H9 (cell line): ENCODE measurements at regions not wholly inside any gene's neighbourhood (a gene's known extent, or its start where the extent isn't known, plus 50 kb on each side); places are given as distances from the start of the nearest gene placed in this dataset.

ENCODE experiments used
- DNase-seq: peaks from one replicate; pipeline ENCODE4 v3.0.0-alpha.2; 2017
- H2AFZ ChIP-seq: one replicate; pipeline ENCODE4 v1.6.1; 2013; ENCODE audit warnings: mild to moderate bottlenecking, low read length, control low read depth, moderate library complexity
- H2AK5ac ChIP-seq: 2 replicates; pipeline ENCODE4 v1.6.1; 2013; ENCODE audit warnings: low read length, control low read depth, mixed read lengths; ENCODE audit not compliant: insufficient read length
- H2BK120ac ChIP-seq: one replicate; pipeline ENCODE4 v1.6.1; 2013; ENCODE audit warnings: low read depth, mild to moderate bottlenecking, low read length, control low read depth, inconsistent platforms; ENCODE audit not compliant: poor library complexity, severe bottlenecking
- H2BK12ac ChIP-seq: 2 replicates; pipeline ENCODE4 v1.6.1; 2013; ENCODE audit warnings: low read length, control low read depth, mixed read lengths, low read depth; ENCODE audit not compliant: insufficient read length
- H2BK15ac ChIP-seq: 2 replicates; pipeline ENCODE4 v1.6.1; 2013; ENCODE audit warnings: low read depth, low read length, control low read depth
- H2BK20ac ChIP-seq: one replicate; pipeline ENCODE4 v1.6.1; 2013; ENCODE audit warnings: low read depth, mild to moderate bottlenecking, low read length, control low read depth, inconsistent platforms; ENCODE audit not compliant: poor library complexity, severe bottlenecking
- H2BK5ac ChIP-seq: 2 replicates; pipeline ENCODE4 v1.6.1; 2013; ENCODE audit warnings: low read length, control low read depth, mixed read lengths; ENCODE audit not compliant: insufficient read length
- H3K14ac ChIP-seq: 2 replicates; pipeline ENCODE4 v1.6.1; 2013; ENCODE audit warnings: low read length, control low read depth; ENCODE audit not compliant: insufficient read depth
- H3K18ac ChIP-seq: 2 replicates; pipeline ENCODE4 v1.6.1; 2013; ENCODE audit warnings: low read depth, mild to moderate bottlenecking, mixed read lengths, low read length, control low read depth; ENCODE audit not compliant: insufficient read length
- H3K23ac ChIP-seq: 2 replicates; pipeline ENCODE4 v1.6.1; 2013; ENCODE audit warnings: low read length, control low read depth, mixed read lengths, low read depth; ENCODE audit not compliant: insufficient read length
- H3K23me2 ChIP-seq: 2 replicates; pipeline ENCODE4 v1.6.1; 2013; ENCODE audit warnings: low read depth, mild to moderate bottlenecking, mixed read lengths, low read length, control low read depth; ENCODE audit not compliant: insufficient read length, poor library complexity, severe bottlenecking
- H3K27ac ChIP-seq: 2 replicates; pipeline ENCODE4 v1.5.1; 2013; ENCODE audit warnings: low read length, control low read depth, mixed read lengths, low read depth; ENCODE audit not compliant: insufficient read length
- H3K27me3 ChIP-seq: 2 replicates; pipeline ENCODE4 v1.6.1; 2013; ENCODE audit warnings: low read length, control low read depth, inconsistent platforms; ENCODE audit not compliant: insufficient read depth
- H3K4ac ChIP-seq: 2 replicates; pipeline ENCODE4 v1.6.1; 2013; ENCODE audit warnings: low read depth, mild to moderate bottlenecking, control low read depth, inconsistent platforms, low read length, moderate library complexity
- H3K4me1 ChIP-seq: 2 replicates; pipeline ENCODE4 v1.6.1; 2013; ENCODE audit warnings: low read length, control low read depth, inconsistent platforms; ENCODE audit not compliant: insufficient read depth
- H3K4me2 ChIP-seq: 2 replicates; pipeline ENCODE4 v1.6.1; 2013; ENCODE audit warnings: low read length, control low read depth, mixed read lengths; ENCODE audit not compliant: insufficient read length, insufficient read depth
- H3K56ac ChIP-seq: 2 replicates; pipeline ENCODE4 v1.6.1; 2013; ENCODE audit warnings: low read depth, mild to moderate bottlenecking, mixed read lengths, low read length, control low read depth; ENCODE audit not compliant: insufficient read length
- H3K79me1 ChIP-seq: 2 replicates; pipeline ENCODE4 v1.6.1; 2013; ENCODE audit warnings: low read depth, mild to moderate bottlenecking, moderate library complexity, low read length, control low read depth, inconsistent platforms; ENCODE audit not compliant: insufficient read depth, poor library complexity, severe bottlenecking
- H3K79me2 ChIP-seq: 2 replicates; pipeline ENCODE4 v1.6.1; 2013; ENCODE audit warnings: low read length, control low read depth, inconsistent platforms; ENCODE audit not compliant: insufficient read depth
- H3K9ac ChIP-seq: 2 replicates; pipeline ENCODE4 v1.6.1; 2013; ENCODE audit warnings: low read length, control low read depth, mixed read lengths; ENCODE audit not compliant: insufficient read length; ENCODE audit errors: extremely low read depth
- H3K9me3 ChIP-seq: one replicate; pipeline ENCODE4 v1.6.1; 2013; ENCODE audit warnings: low read depth, low read length, inconsistent platforms; ENCODE audit not compliant: control insufficient read depth
- H3T11ph ChIP-seq: one replicate; pipeline ENCODE4 v1.6.1; 2013; ENCODE audit warnings: mild to moderate bottlenecking, low read length, control low read depth, inconsistent platforms
- H4K20me1 ChIP-seq: one replicate; pipeline ENCODE4 v1.6.1; 2013; ENCODE audit not compliant: control insufficient read depth, insufficient read length, insufficient read depth
- H4K5ac ChIP-seq: 2 replicates; pipeline ENCODE4 v1.6.1; 2013; ENCODE audit warnings: low read depth, mild to moderate bottlenecking, mixed read lengths, low read length, control low read depth; ENCODE audit not compliant: insufficient read length
- H4K8ac ChIP-seq: replicated peaks from 2 replicates; pipeline ENCODE4 v1.6.1; 2013; ENCODE audit warnings: low read length, control low read depth, mixed read lengths, low read depth; ENCODE audit not compliant: insufficient read length
- H4K91ac ChIP-seq: 2 replicates; pipeline ENCODE4 v1.6.1; 2013; ENCODE audit warnings: low read depth, mild to moderate bottlenecking, moderate library complexity, mixed read lengths, low read length, control low read depth; ENCODE audit not compliant: insufficient read length
- H3K27ac Mint-ChIP-seq, 3 experiments: 2 replicates in 2 of 3; 3 replicates in 1 of 3; pipeline ENCODE4 v1.8.0; 2020 to 2021; ENCODE audit warnings: mixed read lengths in 3 of 3, mild to moderate bottlenecking in 1 of 3, moderate library complexity in 1 of 3
- H3K27me3 Mint-ChIP-seq: 2 replicates; pipeline ENCODE4 v1.8.0; 2021; ENCODE audit warnings: low read depth, mild to moderate bottlenecking, moderate library complexity, mixed read lengths
- H3K36me3 Mint-ChIP-seq, 3 experiments: 2 replicates in 2 of 3; 3 replicates in 1 of 3; pipeline ENCODE4 v1.8.0; 2020 to 2021; ENCODE audit warnings: low read depth in 3 of 3, mixed read lengths in 3 of 3; ENCODE audit not compliant: insufficient read depth in 1 of 3
- H3K4me1 Mint-ChIP-seq, 2 experiments: 2 replicates each; pipeline ENCODE4 v1.8.0; 2020; ENCODE audit warnings: mixed read lengths in 2 of 2
- H3K4me3 Mint-ChIP-seq, 2 experiments: 2 replicates in 1 of 2; 3 replicates in 1 of 2; pipeline ENCODE4 v1.8.0; 2020 to 2021; ENCODE audit warnings: mild to moderate bottlenecking in 2 of 2, mixed read lengths in 2 of 2, moderate library complexity in 1 of 2
- H3K9me3 Mint-ChIP-seq, 2 experiments: 2 replicates in 1 of 2; 3 replicates in 1 of 2; pipeline ENCODE4 v1.8.0; 2020; ENCODE audit warnings: mild to moderate bottlenecking in 2 of 2, mixed read lengths in 2 of 2, moderate library complexity in 1 of 2
- WGBS: extraction: QIAGEN DNeasy Blood & Tissue Kit; methylation state at CpG from one replicate; pipeline ENCODE4 v1.1.7; 2013; ENCODE audit warnings: missing lambda C conversion rate, low lambda C conversion rate, mixed read lengths; ENCODE audit not compliant: insufficient read length; ENCODE audit errors: extremely low coverage; 5-methylcytosine and 5-hydroxymethylcytosine counted together
- TF ChIP-seq, protein P1 (sequence below): fragments of 200-600 bp; sonication (generic); conservative IDR thresholded peaks from 3 replicates; pipeline ENCODE4 v1.8.0; 2021; ENCODE audit warnings: antibody characterized with exemption, mild to moderate bottlenecking

DNA sequence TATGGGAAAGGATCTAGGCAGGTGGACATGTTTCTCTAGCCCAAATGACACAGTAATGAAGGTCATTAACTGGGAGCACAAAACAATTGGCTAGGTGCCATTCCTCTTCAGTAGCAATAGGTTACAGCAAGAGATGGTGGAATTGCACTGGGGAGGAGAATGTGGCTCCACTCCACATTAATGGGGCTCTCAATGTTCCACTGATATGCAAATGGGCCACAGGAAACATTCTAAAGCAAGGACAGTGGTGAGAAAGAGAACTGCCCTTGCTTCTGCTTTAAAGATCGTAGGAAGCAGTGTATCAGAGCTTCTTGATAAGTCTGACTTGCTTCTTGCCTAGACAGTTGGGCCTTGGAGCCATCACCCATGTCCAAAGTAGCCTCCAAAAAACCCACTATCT lies 271.4 kb upstream of the PPP2R3A start:
- Histone ChIP-seq H2BK5ac (no peak overlapping the region), H3K27ac (no peak overlapping the region), H3K9ac (no peak overlapping the region), H3K14ac (no peak overlapping the region), H3K23me2 (no peaks in the 10 kb centered on the region), H2AK5ac (no peak overlapping the region), H3K56ac (no peak overlapping the region), H2AFZ (no peak overlapping the region), H3K23ac (no peak overlapping the region), H3K27me3 (no peaks in the 10 kb centered on the region), H4K20me1 (no peaks in the 10 kb centered on the region), H4K8ac (no peak overlapping the region), H3K9me3 (no peaks in the 10 kb centered on the region), H3K4ac (no peak overlapping the region), H2BK12ac (no peak overlapping the region), H3K79me1 (no peaks in the 10 kb centered on the region), H2BK15ac (no peak overlapping the region), H3K4me1 (no peaks in the 10 kb centered on the region; the same call in 1 of the 2 replicates), H4K5ac (no peak overlapping the region), H2BK120ac (no peak overlapping the region), H3K18ac (no peak overlapping the region), H3T11ph (no peak overlapping the region), H4K91ac (no peak overlapping the region), H3K4me2 (no peak overlapping the region), H2BK20ac (no peak overlapping the region), H3K79me2 (no peaks in the 10 kb centered on the region)
- peaks cover 16 to 18% of the 10 kb centered on the region in 2 experiments for H3K4me1 Mint-ChIP-seq
- peaks cover 0 to 2% of the 10 kb centered on the region in 2 experiments; a peak in 1 of 5 replicates for H3K9me3 Mint-ChIP-seq
- H3K27ac Mint-ChIP-seq: no peak overlapping the region
- H3K27me3 Mint-ChIP-seq: no peaks in the 10 kb centered on the region
- no CpG with 5 or more reads among the region's 1 CpG for WGBS
- TF ChIP-seq, protein P1, sequence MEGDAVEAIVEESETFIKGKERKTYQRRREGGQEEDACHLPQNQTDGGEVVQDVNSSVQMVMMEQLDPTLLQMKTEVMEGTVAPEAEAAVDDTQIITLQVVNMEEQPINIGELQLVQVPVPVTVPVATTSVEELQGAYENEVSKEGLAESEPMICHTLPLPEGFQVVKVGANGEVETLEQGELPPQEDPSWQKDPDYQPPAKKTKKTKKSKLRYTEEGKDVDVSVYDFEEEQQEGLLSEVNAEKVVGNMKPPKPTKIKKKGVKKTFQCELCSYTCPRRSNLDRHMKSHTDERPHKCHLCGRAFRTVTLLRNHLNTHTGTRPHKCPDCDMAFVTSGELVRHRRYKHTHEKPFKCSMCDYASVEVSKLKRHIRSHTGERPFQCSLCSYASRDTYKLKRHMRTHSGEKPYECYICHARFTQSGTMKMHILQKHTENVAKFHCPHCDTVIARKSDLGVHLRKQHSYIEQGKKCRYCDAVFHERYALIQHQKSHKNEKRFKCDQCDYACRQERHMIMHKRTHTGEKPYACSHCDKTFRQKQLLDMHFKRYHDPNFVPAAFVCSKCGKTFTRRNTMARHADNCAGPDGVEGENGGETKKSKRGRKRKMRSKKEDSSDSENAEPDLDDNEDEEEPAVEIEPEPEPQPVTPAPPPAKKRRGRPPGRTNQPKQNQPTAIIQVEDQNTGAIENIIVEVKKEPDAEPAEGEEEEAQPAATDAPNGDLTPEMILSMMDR: no peak; the same call in 2 of the 3 replicates
- H3K36me3 Mint-ChIP-seq: no peaks in the 10 kb centered on the region
- DNase-seq: peak; percentile 34
- H3K4me3 Mint-ChIP-seq: no peak overlapping the region
